Glomerular visceral epithelial cell (primary cell): ENCODE measurements at regions not wholly inside any gene's neighbourhood (a gene's known extent, or its start where the extent isn't known, plus 50 kb on each side); places are given as distances from the start of the nearest gene placed in this dataset.
A peak's percentile ranks its signal among the peaks of the same experiment; 100 is the strongest.
"Not testable (repeated sequence)": the region's sequence is repeated elsewhere in the genome, so short reads cannot be mapped to it uniquely, and the experiment has no call there.

Experiments used
- DNase-seq: peaks from one replicate; pipeline ENCODE4 v3.0.0-alpha.2; 2016; ENCODE audit errors: extremely low spot score

DNA sequence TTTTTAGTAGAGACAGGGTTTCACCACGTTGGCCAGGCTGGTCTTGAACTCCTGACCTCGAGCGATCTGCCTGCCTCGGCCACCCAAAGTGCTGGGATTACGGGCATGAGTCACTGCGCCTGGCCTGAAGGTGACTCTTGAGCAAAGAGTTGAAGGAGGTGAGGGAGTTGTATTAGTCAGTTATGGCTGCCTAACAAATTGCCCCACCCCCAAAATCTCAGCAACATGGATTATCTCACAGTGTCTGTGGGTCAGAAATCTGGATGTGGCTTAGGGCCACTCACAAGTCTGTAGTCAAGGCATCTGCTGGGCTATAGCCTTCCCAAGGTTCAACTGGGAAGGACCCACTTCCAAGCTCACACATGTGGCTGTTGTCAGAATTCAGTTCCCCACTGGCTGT, 52.8 kb upstream of the ADGRE5 start:
- no peak for DNase-seq

DNA sequence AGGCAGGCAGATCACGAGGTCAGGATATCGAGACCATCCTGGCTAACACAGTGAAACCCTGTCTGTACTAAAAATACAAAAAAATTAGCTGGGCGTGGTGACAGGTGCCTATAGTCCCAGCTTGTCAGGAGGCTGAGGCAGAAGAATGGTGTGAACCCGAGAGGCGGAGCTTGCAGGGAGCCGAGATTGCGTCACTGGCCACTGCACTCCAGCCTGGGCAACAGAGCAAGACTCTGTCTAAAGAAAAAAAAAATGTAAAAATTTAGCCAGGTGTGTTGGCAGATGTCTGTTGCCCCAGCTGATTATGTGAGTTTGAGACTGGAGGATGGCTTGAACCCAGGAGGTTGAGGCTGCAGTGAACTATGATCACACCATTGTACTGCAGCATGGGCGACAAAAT, 54.2 kb upstream of the ADGRE5 start:
- DNase-seq: not testable (repeated sequence)

DNA sequence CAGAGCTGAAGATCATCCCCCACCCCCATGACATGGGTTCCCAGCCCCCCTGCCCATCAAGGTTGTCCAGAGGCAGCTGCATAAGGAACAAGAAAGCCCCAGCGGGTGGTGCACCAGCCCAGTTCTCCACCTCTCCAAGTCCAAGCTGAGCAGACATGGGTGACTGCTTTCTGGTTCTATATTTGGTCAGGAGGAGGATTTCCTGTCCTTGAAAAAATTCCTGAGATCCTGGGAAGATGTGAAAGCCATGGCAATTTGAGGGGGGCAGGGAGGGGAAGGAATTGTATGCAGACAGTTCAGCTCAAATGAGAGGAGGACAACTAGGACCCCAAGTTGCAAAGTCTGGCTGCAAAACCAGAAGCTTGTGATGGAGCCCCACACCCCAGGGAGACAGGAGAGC, 55.4 kb upstream of the ADGRE5 start:
- DNase-seq: peak; percentile 38

DNA sequence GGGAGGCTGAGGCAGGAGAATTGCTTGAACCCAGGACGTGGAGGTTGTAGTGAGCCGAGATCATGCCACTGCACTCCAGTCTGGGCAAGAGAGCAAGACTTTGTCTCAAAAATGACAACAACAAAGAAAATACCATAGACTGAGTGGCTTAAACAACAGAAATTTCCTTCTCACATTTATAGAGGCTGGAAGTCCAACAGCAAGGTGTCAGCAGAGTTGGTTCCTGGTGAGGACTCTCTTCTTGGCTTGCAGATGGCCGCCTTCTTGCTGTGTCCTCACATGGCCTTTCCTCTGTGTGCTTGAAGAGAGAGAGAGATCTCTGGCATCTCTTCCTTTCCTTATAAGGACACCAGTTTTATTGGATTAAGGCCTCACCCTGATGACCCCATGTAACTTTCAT, 56.1 kb upstream of the ADGRE5 start:
- DNase-seq: no peak

DNA sequence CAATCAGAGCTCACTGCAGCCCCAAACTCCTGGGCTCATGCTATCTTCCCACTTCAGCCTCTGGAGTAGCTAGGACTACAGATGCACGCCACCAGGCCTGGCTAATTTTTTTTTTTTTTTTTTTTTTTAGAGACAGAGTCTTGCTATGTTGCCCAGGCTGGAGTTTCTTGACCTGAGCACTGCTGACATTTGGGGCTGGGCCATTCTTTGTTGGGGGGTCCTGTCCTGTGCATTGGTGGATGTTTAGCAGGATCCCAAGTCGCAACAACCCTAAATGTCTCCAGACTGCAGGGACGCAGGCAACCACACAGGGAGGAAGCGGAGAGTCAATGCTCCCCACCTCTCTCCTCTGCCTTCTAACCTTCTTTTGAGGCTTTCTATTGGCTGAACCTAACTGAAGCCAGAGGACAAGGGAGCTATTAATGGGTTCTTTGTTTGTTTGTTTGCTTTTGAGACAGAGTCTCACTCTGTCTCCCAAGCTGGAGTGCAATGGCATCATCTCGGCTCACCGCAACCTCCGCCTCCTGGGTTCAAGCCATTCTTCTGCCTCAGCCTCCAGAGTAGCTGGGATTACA, 58.3 kb upstream of the ADGRE5 start:
- no peak for DNase-seq

DNA sequence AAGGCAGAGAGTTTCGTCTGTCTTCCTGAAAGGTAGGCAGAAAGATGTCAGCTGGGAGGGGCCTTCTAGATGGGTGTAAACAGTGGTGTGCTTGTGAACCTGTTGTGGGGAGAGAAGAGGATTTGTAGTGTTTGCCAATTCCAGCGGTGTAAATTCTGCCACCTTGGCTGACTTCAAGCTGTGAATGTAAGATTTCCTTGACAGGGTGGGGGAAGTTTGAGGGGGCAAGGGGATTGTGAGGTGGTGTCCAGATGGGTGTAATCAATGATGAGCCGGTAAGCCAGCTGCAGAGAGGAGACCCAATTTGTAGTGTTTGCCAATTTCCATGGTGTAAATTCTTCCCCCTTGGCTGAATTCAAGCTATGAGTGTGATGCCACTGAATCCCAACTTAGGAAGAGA, 61.0 kb upstream of the ADGRE5 start:
- no peak for DNase-seq

DNA sequence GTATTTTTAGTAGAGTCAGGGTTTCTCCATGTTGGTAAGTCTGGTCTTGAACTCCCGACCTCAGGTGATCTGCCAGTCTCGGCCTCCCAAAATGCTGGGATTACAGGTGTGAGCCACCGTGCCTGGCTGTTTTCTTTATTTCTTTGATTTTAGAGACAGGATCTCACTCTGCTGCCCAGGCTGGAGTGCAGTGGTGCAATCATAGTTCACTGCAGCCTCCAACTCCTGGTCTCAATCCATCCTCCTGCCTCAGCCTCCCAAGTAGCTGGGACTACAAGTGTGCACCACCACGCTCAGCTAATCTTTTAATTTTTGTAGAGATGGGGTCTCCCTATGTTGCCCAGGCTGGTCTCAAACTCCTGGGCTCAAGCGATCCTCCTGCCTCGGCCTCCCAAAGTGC, 61.5 kb upstream of the ADGRE5 start:
- DNase-seq: not testable (repeated sequence)

DNA sequence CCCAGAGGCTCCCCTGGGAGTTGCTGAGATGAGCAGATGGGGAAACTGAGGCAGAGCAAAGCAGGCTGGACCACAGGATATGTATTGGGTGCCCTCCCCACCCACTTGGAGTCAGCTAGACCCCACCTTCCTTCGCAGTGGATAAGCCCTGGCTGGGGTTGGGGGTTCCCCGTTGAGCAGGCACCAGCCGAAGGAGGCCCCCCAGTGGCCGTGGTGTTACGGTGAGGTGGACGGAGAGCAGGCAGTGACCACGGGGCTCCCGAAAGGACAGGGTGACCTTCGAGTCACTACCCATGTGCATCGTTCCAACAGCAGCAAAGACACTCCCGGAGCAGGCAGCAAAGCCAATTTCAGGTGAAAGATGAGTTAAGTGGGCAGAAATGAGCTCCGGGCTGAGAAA, 62.4 kb upstream of the ADGRE5 start:
- DNase-seq: no peak

DNA sequence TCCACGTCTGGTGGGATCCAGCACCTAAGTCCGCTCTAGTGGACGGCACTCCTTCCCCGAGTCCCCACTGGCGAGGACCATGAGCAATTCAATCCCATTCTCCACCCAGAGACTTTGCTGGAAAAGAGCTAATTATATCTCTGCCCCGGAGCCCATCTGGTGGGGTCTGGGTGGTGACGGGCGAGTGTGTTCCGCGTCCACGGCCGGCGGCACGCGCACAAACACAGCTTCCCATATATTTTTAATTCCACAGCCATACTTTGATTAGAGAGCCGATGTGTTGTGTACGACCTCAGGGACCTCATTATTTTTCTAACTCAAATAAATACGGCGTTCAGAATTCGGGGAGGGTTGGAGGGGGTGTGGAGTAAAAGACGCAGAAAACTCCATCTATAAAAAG, 64.1 kb upstream of the ADGRE5 start:
- DNase-seq: no peak

DNA sequence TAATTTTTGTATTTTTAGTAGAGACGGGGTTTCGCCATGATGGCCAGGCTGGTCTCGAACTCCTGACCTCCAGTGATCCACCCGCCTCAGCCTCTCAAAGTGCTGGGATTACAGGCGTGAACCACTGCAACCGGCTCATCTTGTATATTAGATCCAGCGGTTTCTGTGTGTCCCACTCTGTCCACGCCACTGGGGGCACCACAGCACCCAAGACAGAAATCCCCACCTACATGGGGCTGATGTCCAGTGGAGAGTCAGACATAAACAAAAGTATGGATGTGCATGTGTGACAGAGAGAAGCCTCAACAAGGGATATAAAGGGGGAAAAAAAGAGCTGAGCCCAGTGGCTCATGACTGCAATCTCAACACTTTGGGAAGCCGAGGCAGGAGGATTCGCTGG, 65.8 kb upstream of the ADGRE5 start:
- DNase-seq: no peak

DNA sequence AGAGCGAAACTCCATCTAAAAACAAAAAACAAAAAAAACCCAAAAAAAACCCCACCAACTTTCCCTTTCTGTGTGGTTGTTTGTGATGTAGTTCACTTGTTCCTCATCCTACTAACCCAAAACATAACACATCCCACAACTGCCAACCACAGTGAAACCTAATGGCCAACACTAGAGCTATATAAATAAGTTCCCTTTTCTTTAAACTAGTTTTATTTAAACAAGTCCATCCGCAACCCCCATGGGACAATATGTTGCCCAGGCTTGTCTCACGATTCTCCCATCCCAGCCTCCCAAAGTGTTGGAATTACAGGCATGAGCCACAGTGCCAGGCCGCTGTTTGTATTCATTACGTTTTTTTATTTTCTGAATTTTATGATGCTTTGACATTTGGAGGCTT, 71.2 kb upstream of the ADGRE5 start:
- no peak for DNase-seq

DNA sequence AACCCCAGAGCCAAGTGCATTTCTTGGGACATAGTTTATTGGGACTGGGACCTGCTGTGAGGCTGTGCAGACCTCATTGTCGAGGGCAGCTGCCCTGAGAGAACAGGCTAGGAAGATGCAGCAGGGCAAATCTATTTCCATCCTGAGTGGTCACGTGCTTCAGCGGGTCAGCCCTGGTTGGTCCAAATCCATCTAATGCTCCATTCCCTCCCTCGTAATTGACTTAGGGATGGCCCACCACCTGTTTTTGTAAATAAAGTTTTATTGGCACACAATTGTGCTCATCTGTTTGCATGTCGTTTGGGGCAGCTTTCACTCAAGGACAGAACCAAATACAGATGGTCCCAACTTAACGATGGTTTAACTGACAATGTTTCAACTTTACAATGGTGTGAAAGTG, 75.5 kb upstream of the ADGRE5 start:
- DNase-seq: no peak

DNA sequence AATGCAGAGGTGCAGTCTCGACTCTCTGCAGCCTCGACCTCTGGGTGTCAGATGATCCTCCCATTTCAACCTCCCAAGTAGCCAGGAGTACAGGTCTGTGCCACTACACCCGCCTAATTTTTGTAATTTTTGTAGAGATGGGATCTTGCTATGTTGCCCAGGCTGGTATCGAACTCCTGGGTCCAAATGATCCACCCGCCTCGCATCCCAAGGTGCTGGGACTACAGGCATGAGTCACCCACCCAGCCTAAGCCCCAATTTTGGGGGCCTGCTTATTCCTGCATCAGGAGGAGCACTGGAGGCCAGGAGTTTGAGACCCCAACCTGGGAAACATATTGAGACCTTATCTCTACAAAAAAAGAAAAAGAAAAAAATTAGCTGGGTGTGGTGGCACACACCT, 80.1 kb upstream of the ADGRE5 start:
- DNase-seq: no peak

DNA sequence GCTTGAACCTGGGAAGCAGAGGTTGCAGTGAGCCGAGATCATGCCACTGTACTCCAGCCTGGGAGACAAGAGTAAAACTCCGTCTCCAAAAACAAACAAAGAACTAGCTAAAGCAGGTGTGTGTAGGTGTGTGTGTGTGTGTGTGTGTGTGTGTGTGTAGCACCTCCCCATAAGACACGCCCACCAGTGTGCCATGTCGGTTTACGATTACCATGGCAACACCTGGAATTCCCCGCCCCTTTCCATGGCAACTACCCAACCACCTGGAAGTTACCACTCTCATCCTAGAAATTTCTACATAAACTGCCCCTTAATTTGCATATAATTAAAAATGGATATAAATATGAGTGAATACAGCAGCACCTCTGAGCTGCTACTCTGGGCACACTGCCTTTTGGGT, 80.9 kb upstream of the ADGRE5 start:
- no peak for DNase-seq

DNA sequence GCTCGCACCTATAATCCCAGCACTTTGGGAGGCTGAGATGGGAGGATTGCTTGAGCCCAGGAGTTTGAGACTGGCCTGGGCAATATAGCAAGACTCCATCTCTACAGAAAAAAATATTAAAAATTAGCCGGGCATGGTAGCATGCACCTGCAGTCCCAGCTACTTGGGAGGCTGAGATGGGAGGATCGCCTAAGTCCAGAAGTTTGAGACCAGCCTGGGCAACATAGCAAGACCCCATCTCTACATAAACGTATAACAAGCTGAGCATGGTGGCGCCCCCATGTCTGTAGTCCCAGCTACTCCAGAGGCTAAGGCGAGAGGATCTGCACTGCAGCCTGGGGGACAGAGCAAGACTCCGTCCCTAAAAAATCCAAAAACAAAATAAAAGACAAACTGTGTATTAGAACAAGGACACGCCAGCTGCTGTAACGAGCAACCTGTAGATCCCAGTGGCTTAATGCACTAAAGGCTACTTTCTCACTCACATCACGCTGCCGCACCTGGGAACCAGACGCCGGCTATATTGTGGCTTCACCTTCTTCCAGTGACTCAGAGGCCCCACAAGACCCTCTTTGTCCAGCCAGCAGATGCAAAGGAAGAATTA, 81.9 kb upstream of the ADGRE5 start:
- DNase-seq: not testable (repeated sequence)

DNA sequence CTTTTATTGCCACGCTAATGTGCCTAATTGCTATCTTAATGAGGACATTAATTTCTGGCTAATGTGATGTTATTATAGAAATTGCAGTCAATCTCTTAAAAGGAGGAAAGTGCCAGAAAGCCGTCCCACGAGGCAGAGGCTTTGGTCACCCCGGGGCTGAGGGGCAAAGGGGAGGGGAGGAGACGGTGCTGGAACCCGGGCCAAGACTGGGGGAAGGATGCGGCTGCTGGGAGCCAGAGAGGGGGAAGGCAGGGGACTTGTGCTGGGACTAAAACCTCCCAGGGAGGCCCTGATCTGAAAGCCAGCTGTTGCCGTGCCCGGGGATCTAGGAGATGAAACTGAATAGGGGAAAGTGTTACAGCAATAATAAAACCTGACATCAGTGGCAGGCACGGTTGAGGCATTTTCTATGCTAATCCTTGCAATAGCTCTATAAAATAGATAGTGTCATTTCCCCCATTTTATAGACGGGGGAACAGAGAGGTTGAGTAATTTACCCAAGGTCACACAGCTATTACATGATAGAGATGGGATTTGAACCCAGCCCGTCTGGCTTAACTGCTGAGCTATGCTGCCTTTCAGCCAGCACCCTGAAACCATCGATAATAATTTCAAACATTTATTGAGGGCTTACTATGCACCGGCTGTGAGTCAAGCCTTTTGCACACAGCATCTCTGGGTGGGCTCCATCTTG, 83.2 kb upstream of the ADGRE5 start:
- DNase-seq: not testable (repeated sequence)

DNA sequence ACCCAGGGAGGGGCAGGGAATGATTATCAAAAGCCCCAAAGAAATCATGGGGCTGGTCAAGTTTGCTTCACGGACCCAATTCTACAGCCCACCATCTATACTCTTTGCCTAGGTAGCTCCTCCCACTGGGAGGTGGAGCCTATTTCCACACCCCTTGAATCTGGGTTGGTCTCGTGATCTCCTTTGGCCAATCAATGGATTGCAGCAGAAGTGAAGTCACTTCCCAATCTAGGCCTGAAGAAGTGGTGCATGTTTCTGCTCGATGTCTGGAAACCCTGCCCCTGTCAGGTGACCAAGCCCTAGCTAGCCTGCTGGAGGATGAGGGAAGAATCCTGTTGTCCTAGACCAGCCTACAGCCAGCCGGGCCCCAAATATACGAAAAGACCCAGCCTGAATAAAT, 86.3 kb upstream of the ADGRE5 start:
- not testable (repeated sequence) for DNase-seq

DNA sequence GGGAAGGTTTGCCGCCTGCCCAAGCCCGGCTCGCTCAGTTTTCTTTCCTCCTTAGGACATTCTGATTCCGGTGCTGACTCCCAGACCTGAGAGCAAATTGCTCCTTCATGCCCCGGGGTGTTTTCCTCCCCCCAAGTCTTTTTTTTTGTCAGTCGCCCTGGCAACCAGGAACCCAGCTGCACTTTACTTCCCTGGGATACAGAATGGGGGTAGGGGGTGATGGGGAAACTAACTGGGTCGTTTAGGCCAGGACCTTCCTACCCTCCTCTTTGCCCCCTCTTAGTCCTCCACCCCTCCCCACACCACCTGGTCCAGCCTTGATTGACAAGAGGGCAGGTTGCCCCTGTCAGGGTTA, 87.5 kb upstream of the ADGRE5 start:
- not testable (repeated sequence) for DNase-seq

DNA sequence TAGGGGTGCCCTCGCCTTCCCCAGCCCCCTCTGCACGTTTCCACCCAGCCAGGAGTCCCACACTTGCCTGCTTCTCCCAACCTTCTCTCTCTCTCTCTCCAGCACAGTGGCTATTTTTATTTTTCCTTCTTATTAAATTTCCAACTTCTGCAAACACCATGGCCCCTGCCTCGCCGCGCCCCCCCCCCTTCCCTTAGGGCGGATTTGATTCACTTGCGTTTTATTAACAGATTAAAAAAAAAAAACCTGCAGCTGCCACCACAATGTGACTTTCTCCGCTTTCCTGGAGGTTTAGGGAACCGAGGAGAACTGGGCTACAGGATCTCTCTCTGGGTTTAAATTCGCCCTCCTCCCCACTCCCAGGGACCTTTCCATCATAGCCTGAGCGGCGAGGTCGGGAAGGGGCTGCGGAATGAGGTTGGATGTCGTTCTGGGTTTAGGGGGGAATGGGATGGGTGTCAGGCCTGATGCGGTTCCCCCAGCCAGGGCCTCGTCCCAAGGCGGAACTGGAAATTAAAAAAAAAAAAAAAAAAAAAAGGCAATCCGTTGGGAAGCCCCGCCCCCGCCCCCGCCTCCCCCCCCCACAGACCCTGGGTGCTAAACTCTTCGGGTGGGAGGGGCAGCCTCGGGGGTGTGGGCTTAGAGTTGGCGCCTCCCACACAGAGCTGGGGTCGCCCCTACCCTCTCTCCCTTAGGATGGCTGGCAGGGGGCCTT, 87.3 kb upstream of the ADGRL1 start:
- not testable (repeated sequence) for DNase-seq

DNA sequence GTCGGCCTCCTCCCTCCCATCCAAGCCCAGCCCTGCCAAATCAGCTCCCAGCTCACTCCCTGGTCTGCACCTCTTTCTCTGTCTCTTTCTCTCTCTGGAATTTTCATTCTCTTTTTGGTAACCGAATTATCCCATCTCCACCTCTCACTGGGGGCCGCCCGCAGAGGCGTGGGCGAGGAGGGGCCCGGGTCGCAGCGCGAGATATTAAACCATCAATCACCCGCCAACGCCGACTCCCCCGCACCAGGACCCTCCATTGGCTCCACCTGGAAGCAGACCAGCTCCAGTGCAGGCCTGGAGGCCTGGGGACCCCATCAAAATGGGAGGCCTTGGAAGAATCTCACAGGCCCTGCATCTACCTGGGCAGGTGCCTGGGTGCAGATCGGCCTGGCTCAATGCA, 83.8 kb upstream of the ADGRL1 start:
- DNase-seq: not testable (repeated sequence)

DNA sequence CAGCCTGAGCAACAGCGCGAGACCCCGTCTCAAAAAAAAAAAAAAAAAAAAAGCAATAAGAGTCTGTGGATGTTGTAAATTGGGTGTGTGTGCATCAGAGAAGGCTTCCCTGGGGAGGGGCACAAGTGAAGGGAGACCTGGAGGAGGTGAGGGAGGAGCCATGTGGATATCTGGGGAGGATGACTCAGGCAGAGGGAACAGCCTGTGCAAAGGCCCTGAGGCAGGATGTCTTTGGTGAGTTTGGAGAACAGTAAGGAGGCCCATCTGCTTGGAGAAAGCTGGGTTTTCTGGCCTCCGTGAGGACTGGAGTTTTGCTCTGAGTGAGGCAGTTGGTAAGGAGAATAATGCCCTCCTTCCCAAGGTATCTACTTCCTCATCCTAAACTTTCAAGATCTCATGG, 81.9 kb upstream of the ADGRL1 start:
- not testable (repeated sequence) for DNase-seq

DNA sequence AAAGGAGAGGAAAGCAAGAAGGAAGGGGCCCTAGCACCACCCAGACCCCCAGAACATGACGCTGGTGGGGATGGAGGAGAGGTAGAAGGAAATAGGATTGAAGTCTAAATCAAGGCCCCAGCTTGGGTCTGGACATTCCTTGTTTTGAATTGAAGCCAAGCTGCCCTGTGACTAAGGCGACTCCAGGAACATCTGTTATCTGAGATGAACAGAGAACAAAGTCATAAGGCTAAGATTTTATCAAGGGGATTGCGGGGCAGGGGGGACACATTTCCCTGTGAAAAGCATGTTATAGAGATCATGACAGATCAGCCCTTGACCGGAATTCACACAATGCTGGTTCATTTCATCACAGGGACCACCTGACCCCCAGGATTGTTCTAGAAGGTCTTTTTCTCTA, 80.6 kb upstream of the ADGRL1 start:
- DNase-seq: not testable (repeated sequence)

DNA sequence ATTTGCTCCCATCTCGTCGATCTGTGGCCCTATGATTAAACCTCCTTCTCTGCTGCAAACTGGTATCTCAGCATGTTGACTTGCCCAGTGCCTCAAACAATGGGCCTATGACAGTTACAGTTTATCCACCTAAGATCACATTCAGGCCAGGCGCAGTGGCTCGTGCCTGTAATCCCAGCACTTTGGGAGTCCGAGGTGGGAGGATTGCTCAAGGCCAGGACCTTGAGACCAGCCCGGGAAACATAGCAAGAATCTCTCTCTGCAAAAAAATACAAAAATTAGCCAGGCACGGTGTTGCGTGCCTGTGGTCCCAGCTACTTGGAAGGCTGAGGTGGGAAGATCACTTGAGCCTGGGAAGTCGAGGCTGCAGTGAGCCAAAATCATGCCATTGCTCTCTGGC, 79.8 kb upstream of the ADGRL1 start:
- not testable (repeated sequence) for DNase-seq
